NCI-H187 treated with DMSO at 0.1 percent for 48 hours (cell line): ENCODE measurements at regions not wholly inside any gene's neighbourhood (a gene's known extent, or its start where the extent isn't known, plus 50 kb on each side); places are given as distances from the start of the nearest gene placed in this dataset.
"Not testable (repeated sequence)": the region's sequence is repeated elsewhere in the genome, so short reads cannot be mapped to it uniquely, and the experiment has no call there.

ENCODE experiments used
- DNase-seq: peaks from one replicate; lab custom pipeline; 2025; lab: John Stamatoyannopoulos, UW

DNA sequence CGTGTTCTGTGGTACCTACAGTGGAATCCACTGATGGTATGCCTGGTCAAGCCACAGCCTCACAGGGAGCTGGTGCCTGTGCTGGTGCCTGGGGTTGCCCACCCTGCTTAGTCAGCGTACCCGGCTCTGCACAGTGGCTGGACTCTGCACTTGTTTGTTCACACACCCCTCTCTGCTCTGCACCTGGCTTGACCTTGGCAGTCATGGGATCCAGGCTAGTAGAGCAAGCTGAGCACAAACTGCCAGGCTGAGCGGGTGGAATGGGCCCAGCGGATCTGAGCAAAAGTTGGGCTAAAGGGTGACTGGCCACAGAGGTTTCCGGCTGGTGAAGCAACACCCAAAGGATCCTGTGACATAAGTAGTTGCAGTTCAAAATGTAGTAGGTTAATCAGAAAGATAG, 163.5 kb downstream of the CDH19 start:
- no peak for DNase-seq

DNA sequence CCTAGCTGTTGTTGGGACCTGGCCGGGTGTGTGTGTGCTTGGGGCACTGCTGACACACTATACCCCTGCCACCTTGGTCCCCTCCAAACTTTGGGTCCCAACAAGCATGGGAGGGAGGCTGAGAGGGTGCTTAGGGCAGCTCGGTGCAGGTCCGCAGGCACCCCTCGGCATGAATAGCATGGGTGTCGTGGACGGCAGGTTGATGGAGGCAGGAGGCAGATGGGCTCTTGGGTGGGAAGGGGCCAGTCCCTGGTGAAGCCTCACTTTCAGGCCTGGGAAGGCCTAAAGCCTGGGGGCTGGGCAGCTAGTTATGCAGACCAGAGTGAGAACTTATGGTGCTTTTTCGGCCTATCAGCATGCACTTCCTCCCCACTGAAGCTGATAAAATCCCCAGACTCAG, 164.2 kb downstream of the CDH19 start:
- DNase-seq = no peak

DNA sequence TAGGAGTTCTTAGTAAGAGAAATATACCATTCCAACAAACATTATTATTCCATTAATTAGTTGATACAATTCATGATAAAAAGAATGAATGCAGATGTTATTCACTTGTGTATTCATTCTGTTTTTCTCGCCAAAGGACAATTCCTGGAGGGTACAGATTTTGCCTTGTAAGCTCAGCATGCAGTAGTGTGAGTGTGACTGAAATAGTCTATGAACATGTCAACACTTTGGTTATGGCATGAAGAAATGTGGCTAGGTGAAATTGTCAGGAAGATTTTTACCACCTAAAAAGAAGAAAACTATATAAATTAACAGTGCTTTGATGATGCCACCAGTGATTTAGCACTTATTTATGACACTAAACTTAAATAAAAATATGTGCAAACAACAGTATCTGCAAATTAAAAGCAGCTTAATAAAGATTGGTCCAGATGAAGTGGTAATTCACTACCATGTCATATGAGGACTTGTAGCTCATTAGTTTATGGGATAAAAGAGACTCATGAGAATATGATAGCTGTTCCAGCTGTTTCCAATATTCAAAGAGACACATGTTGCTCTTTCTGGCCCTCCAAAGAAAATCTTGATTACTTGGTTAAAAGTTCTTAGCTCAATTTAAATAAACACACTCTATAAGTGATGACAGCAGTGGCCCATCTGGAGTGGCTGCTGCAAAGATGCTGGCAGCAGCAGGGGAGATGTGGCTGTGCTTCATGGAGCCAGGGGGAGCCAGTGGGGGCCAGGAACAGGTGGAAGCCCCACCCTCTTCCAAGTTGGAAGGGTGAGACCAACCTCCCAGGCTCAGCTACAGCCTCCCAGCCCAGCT, 165.0 kb downstream of the CDH19 start:
- DNase-seq = no peak

GRCh38 chr18:66432636-66433035, 171.3 kb downstream of the CDH19 start:
- DNase-seq = no peak

- DNase-seq = no peak
Observed at GRCh38 chr18:66428795-66429194, 175.1 kb downstream of the CDH19 start.

- no peak for DNase-seq
Observed at GRCh38 chr18:66419400-66419799, 184.5 kb downstream of the CDH19 start.

GRCh38 chr18:66410692-66411091, 193.2 kb downstream of the CDH19 start:
- no peak for DNase-seq

- DNase-seq = no peak
Observed at GRCh38 chr18:66395671-66396218, 208.1 kb downstream of the CDH19 start.

GRCh38 chr18:66393463-66393862, 210.4 kb downstream of the CDH19 start:
- DNase-seq = no peak

GRCh38 chr18:66377291-66377690, 226.6 kb downstream of the CDH19 start:
- no peak for DNase-seq

- DNase-seq = not testable (repeated sequence)
Observed at GRCh38 chr18:66375391-66375790, 228.5 kb downstream of the CDH19 start.

- DNase-seq = no peak
Observed at GRCh38 chr18:66346833-66347588, 256.9 kb downstream of the CDH19 start.

- peak; percentile 65 for DNase-seq
Observed at GRCh38 chr18:66344227-66344626, 259.7 kb downstream of the CDH19 start.

GRCh38 chr18:66342577-66342976, 261.3 kb downstream of the CDH19 start:
- DNase-seq = no peak

GRCh38 chr18:66334534-66334933, 269.4 kb downstream of the CDH19 start:
- DNase-seq = no peak

- DNase-seq = no peak
Observed at GRCh38 chr18:66329716-66330115, 274.2 kb downstream of the CDH19 start.

GRCh38 chr18:66328296-66328878, 275.5 kb downstream of the CDH19 start:
- DNase-seq = no peak

DNA sequence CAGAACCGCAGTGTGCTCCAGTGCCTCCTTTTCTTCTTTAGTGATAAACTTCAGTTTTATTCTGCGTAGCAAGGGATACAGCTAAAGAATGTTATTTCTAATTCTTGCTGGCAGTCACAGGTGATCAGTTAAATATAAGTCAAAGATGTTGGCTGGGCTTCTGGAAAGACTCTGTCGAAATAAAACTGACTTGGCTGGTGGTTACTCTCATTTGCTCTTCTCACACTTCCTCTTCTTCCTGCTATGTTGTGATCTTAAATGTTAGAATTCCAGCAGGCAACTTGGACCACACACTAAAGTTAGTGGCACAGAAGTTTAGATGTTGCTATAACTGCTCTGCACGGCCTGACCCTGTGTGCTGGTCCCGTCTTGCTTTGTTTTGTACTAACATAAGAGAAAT, 278.6 kb downstream of the CDH19 start:
- no peak for DNase-seq

- no peak for DNase-seq
Observed at GRCh38 chr18:66324616-66325015, 279.3 kb downstream of the CDH19 start.

DNA sequence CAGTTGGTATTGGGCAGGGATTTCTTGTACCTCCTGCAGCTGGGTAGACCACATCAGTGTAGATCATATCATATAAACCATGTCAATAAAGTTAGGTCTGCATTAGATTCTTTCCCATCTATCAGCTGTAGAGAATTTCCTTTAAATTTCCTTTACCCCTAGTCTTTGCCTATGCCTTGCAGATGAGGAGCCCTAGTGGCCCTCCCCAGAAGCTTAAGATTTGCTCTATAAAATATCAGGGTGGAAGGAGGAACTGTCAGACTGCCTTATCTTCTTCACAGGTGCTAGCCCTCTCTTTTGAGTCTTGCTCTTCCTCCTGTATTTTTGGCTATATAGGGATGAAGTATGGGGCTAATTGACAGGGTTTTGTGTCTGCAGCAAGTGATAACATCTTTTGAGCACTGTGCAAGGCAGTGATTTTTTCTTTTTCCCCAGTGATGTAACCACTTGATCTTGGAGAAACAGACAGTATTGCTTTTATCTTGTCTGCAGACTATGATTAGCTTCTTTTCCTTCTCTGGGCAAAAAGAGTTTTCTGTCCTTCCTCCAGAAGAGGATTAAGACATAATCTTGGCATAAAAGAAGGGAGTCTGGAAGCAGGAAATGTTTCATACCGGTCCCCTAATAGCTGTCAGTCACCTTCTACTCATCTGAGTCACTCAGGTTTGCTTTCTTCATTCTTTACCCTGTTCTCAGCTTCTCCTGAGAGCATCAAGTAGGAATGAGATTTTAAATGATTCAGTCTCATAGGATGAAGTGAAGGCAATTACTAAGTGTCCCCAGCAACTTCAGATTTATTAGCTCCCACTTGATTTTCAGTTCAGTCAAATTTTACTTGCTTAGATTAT, 286.4 kb downstream of the CDH19 start:
- no peak for DNase-seq

- DNase-seq = no peak
Observed at GRCh38 chr18:66316701-66317100, 287.2 kb downstream of the CDH19 start.

DNA sequence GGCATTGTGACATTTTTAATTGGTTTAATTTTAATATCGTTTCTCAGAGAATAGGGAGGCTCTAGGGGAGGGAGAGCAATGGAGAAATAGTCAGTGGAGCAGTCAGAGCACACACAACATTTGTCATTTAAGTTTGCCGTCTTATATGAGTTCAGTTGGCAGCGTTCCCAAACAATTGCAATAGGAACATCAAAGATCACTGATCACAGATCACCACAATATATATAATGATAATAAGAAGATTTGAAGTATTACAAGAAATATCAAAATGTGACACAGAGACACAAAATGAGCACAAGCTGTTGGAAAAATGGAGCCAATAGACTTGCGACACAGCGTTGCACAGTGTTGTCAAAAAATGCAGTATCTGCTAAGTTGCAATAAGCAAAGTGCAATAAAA, 303.7 kb downstream of the CDH19 start:
- DNase-seq = no peak
